Astrocyte (in vitro differentiated cells and primary cell): ENCODE measurements at regions not wholly inside any gene's neighbourhood (a gene's known extent, or its start where the extent isn't known, plus 50 kb on each side); places are given as distances from the start of the nearest gene placed in this dataset.

Experiments used
- DNase-seq: peaks from one replicate; pipeline ENCODE4 v3.0.0-alpha.2; 2010; ENCODE audit warnings: low read depth
- FAIRE-seq: peaks from 2 replicates; lab custom pipeline; 2011; peaks lifted over from hg19 to GRCh38; lab: Jason Lieb, UNC
- H2AFZ ChIP-seq: 2 replicates; pipeline ENCODE4 v1.6.0; 2012; ENCODE audit warnings: low read depth, low read length, inconsistent platforms
- H3K27ac ChIP-seq: 2 replicates; pipeline ENCODE4 v1.5.1; 2011; ENCODE audit warnings: low read depth, low read length, inconsistent platforms
- H3K27me3 ChIP-seq: 2 replicates; pipeline ENCODE4 v1.6.0; 2011; ENCODE audit warnings: low read length, inconsistent platforms; ENCODE audit not compliant: insufficient read depth
- H3K36me3 ChIP-seq: 2 replicates; pipeline ENCODE4 v1.5.1; 2011; ENCODE audit warnings: low read length, inconsistent platforms; ENCODE audit not compliant: insufficient read depth
- H3K4me1 ChIP-seq: 2 replicates; pipeline ENCODE4 v1.5.1; 2011; ENCODE audit warnings: low read length, inconsistent platforms; ENCODE audit not compliant: insufficient read depth
- H3K4me2 ChIP-seq: 2 replicates; pipeline ENCODE4 v1.6.0; 2012; ENCODE audit warnings: low read length, inconsistent platforms
- H3K4me3 ChIP-seq: 2 replicates; pipeline ENCODE4 v1.5.1; 2011; ENCODE audit warnings: low read depth, mild to moderate bottlenecking, low read length, inconsistent platforms; ENCODE audit not compliant: insufficient read depth
- H3K79me2 ChIP-seq: 2 replicates; pipeline ENCODE4 v1.6.0; 2012; ENCODE audit warnings: mild to moderate bottlenecking, low read length, inconsistent platforms; ENCODE audit not compliant: insufficient read depth
- H3K9ac ChIP-seq: 2 replicates; pipeline ENCODE4 v1.6.0; 2012; ENCODE audit warnings: mild to moderate bottlenecking, low read length, inconsistent platforms
- H3K9me3 ChIP-seq: 2 replicates; pipeline ENCODE4 v1.5.1; 2012; ENCODE audit warnings: low read depth, mild to moderate bottlenecking, low read length, inconsistent platforms; ENCODE audit not compliant: insufficient read depth
- H4K20me1 ChIP-seq: 2 replicates; pipeline ENCODE4 v1.6.0; 2012; ENCODE audit warnings: low read length, inconsistent platforms; ENCODE audit not compliant: insufficient read depth
- H3K27ac Mint-ChIP-seq: one replicate; pipeline ENCODE4 v1.8.0; 2021; ENCODE audit warnings: mild to moderate bottlenecking, mixed read lengths; ENCODE audit not compliant: unreplicated experiment
- H3K27me3 Mint-ChIP-seq: one replicate; pipeline ENCODE4 v1.8.0; 2021; ENCODE audit warnings: low read depth, mixed read lengths; ENCODE audit not compliant: unreplicated experiment
- H3K36me3 Mint-ChIP-seq: one replicate; pipeline ENCODE4 v1.8.0; 2021; ENCODE audit warnings: low read depth, mixed read lengths; ENCODE audit not compliant: unreplicated experiment
- H3K4me1 Mint-ChIP-seq: one replicate; pipeline ENCODE4 v1.8.0; 2021; ENCODE audit warnings: low read depth, mixed read lengths; ENCODE audit not compliant: unreplicated experiment
- H3K4me3 Mint-ChIP-seq: one replicate; pipeline ENCODE4 v1.8.0; 2021; ENCODE audit warnings: mild to moderate bottlenecking, moderate library complexity, mixed read lengths; ENCODE audit not compliant: unreplicated experiment
- H3K9me3 Mint-ChIP-seq: one replicate; pipeline ENCODE4 v1.8.0; 2021; ENCODE audit warnings: mild to moderate bottlenecking, mixed read lengths; ENCODE audit not compliant: unreplicated experiment
- EZH2 ChIP-seq: IDR thresholded peaks from 2 replicates; pipeline ENCODE4 v1.6.1; 2012; ENCODE audit warnings: mild to moderate bottlenecking, low read length, inconsistent platforms; ENCODE audit not compliant: insufficient read depth
- TF ChIP-seq, protein P1 (sequence below): IDR thresholded peaks from 2 replicates; pipeline ENCODE4 v1.5.1; 2011; ENCODE audit warnings: low read depth, mild to moderate bottlenecking, inconsistent platforms, low read length, moderate library complexity; ENCODE audit not compliant: insufficient read depth

- FAIRE-seq (no peak), DNase-seq (no peak)
- no peak overlapping the region for H3K4me3 Mint-ChIP-seq
- H3K9me3 ChIP-seq, result no peaks in the 10 kb centered on the region
- no peaks in the 10 kb centered on the region for H3K27me3 Mint-ChIP-seq
- no peaks in the 10 kb centered on the region for H3K36me3 ChIP-seq
- no peak overlapping the region for H3K9ac ChIP-seq
- H4K20me1 ChIP-seq, result no peaks in the 10 kb centered on the region
- H3K4me1 ChIP-seq, result no peaks in the 10 kb centered on the region
- H3K27ac Mint-ChIP-seq, result no peak overlapping the region
- no peak overlapping the region for H3K27ac ChIP-seq
- H3K4me3 ChIP-seq, result no peak overlapping the region
- no peaks in the 10 kb centered on the region for H3K79me2 ChIP-seq
- H2AFZ ChIP-seq, result no peak overlapping the region
- peaks cover 6% of the 10 kb centered on the region for H3K4me1 Mint-ChIP-seq
- H3K27me3 ChIP-seq, result no peaks in the 10 kb centered on the region
- no peaks in the 10 kb centered on the region for H3K36me3 Mint-ChIP-seq
- H3K9me3 Mint-ChIP-seq, result no peaks in the 10 kb centered on the region
- TF ChIP-seq, protein P1, sequence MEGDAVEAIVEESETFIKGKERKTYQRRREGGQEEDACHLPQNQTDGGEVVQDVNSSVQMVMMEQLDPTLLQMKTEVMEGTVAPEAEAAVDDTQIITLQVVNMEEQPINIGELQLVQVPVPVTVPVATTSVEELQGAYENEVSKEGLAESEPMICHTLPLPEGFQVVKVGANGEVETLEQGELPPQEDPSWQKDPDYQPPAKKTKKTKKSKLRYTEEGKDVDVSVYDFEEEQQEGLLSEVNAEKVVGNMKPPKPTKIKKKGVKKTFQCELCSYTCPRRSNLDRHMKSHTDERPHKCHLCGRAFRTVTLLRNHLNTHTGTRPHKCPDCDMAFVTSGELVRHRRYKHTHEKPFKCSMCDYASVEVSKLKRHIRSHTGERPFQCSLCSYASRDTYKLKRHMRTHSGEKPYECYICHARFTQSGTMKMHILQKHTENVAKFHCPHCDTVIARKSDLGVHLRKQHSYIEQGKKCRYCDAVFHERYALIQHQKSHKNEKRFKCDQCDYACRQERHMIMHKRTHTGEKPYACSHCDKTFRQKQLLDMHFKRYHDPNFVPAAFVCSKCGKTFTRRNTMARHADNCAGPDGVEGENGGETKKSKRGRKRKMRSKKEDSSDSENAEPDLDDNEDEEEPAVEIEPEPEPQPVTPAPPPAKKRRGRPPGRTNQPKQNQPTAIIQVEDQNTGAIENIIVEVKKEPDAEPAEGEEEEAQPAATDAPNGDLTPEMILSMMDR, result no peak
- no peak for TF ChIP-seq EZH2
- H3K4me2 ChIP-seq, result no peak overlapping the region
These were observed 793.5 kb downstream of the OLFM4 start for GRCh38 chr13:53822136-53822535.

- no peak overlapping the region for H3K4me3 ChIP-seq
- H3K9ac ChIP-seq, result no peak overlapping the region
- no peaks in the 10 kb centered on the region for H3K27me3 ChIP-seq
- H3K27ac ChIP-seq, result no peak overlapping the region
- H3K9me3 Mint-ChIP-seq, result peaks cover 2% of the 10 kb centered on the region
- FAIRE-seq, result no peak
- no peaks in the 10 kb centered on the region for H3K36me3 ChIP-seq
- TF ChIP-seq, protein P1, result no peak
- TF ChIP-seq EZH2, result no peak
- H3K4me3 Mint-ChIP-seq, result no peak overlapping the region
- H3K27me3 Mint-ChIP-seq, result no peaks in the 10 kb centered on the region
- no peak overlapping the region for H3K4me2 ChIP-seq
- H3K79me2 ChIP-seq, result no peaks in the 10 kb centered on the region
- no peaks in the 10 kb centered on the region for H3K4me1 Mint-ChIP-seq
- H3K27ac Mint-ChIP-seq, result no peak overlapping the region
- H3K36me3 Mint-ChIP-seq, result no peaks in the 10 kb centered on the region
- H4K20me1 ChIP-seq, result no peaks in the 10 kb centered on the region
- H3K4me1 ChIP-seq, result no peaks in the 10 kb centered on the region
- H3K9me3 ChIP-seq, result no peaks in the 10 kb centered on the region
- no peak overlapping the region for H2AFZ ChIP-seq
- no peak for DNase-seq
These were observed 810.8 kb downstream of the OLFM4 start for GRCh38 chr13:53839461-53839860.

DNA sequence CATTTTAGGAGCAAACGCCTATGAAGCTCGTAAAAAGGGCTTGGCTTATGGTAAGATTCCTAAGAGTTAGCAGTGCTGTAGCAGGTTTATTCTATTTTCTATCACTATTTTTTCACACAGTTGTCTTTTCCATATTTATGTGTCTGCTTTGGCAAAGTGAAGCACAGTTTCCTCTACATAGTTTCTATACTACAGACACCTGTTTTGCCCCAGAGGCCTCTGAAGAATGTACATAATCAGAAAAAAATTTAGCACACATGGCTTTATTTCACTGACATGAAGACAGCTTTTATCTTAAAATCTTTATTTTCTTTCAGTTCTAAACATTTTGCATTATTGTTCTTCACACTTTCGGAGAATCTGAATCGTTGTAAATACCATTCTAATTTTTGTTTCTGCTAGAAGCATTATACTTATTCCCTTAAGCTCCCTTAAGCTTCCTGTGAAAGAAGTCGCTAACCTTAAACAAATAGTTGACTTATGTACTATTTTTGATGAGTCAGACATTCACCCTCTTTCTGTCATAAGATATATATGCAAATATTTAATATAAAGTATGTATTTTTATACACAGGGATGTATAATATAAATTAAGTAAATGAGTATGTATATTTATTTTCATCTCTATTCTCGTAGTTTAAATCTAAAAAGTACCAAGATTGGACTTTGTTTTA lies 816.0 kb downstream of the OLFM4 start:
- no peaks in the 10 kb centered on the region for H3K27me3 Mint-ChIP-seq
- H3K4me1 Mint-ChIP-seq, result no peaks in the 10 kb centered on the region
- no peak overlapping the region for H3K4me3 Mint-ChIP-seq
- Histone ChIP-seq H3K27ac (no peak overlapping the region), H3K36me3 (no peaks in the 10 kb centered on the region), H2AFZ (no peak overlapping the region), H3K79me2 (no peaks in the 10 kb centered on the region), H3K27me3 (no peaks in the 10 kb centered on the region), H3K4me2 (no peak overlapping the region), H3K4me3 (no peak overlapping the region), H3K9ac (no peak overlapping the region), H3K9me3 (no peaks in the 10 kb centered on the region), H4K20me1 (no peaks in the 10 kb centered on the region), H3K4me1 (no peaks in the 10 kb centered on the region)
- TF ChIP-seq, protein P1, result no peak
- TF ChIP-seq EZH2, result no peak
- H3K36me3 Mint-ChIP-seq, result no peaks in the 10 kb centered on the region
- no peaks in the 10 kb centered on the region for H3K9me3 Mint-ChIP-seq
- DNase-seq, result no peak
- H3K27ac Mint-ChIP-seq, result no peak overlapping the region
- FAIRE-seq, result no peak
